ENCODE measurements at regions not wholly inside any gene's neighbourhood (a gene's known extent, or its start where the extent isn't known, plus 50 kb on each side); places are given as distances from the start of the nearest gene placed in this dataset.

DNA sequence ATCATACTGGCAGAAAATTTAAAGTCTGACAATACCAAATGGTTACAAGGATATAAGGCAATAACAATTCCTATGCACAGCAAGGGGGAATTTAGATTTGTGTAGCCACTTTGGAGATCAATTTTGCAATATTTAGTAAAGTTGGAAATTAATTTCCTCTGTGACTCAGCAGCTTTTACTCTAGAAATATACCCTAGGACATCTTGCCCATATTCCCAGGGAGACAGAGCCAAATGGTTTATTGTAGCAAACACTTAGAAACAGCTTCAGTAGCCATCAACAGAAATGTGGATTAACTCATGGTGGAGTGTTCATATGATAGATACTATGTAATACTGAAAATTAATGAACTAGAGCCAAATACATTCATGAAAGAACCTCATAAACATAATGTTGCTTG, 104.6 kb downstream of the BACH1 start:
- TF ChIP-seq CTCF (IDR thresholded peaks at IDR 0.05) (no peak), POLR2A (IDR thresholded peaks at IDR 0.05) (no peak), EP300 (IDR thresholded peaks at IDR 0.05) (no peak)

All from ovary (tissue), 3 donors.